Activated naive CD4-positive, alpha-beta T cell treated with anti-CD3 and anti-CD28 coated beads, Interleukin-2, amount 10 ng/mL, durations not matched to agents 7 days and 5 days (primary cell): ENCODE measurements at regions not wholly inside any gene's neighbourhood (a gene's known extent, or its start where the extent isn't known, plus 50 kb on each side); places are given as distances from the start of the nearest gene placed in this dataset.
"Not testable (repeated sequence)": the region's sequence is repeated elsewhere in the genome, so short reads cannot be mapped to it uniquely, and the experiment has no call there.

Experiments used
- CTCF ChIA-PET: fragments of 350-600 bp; sonication (Branson Sonifier 250); formaldehyde crosslinking; loops from one replicate; lab custom pipeline; 2021; ENCODE audit warnings: antibody characterized with exemption; lab: Charles Lee
- DNase-seq: peaks from one replicate; pipeline ENCODE4 v3.0.0-alpha.2; 2020
- H3K27ac Mint-ChIP-seq: one replicate; pipeline ENCODE4 v1.8.0; 2021; ENCODE audit warnings: mild to moderate bottlenecking, moderate library complexity, mixed read lengths
- H3K27me3 Mint-ChIP-seq: one replicate; pipeline ENCODE4 v1.8.0; 2021; ENCODE audit warnings: mild to moderate bottlenecking, mixed read lengths
- H3K36me3 Mint-ChIP-seq: one replicate; pipeline ENCODE4 v1.8.0; 2021; ENCODE audit warnings: mixed read lengths
- H3K4me1 Mint-ChIP-seq: one replicate; pipeline ENCODE4 v1.8.0; 2021; ENCODE audit warnings: mixed read lengths
- H3K4me3 Mint-ChIP-seq: one replicate; pipeline ENCODE4 v1.8.0; 2021; ENCODE audit warnings: mild to moderate bottlenecking, moderate library complexity, mixed read lengths
- H3K9me3 Mint-ChIP-seq: one replicate; pipeline ENCODE4 v1.8.0; 2021; ENCODE audit warnings: mixed read lengths

DNA sequence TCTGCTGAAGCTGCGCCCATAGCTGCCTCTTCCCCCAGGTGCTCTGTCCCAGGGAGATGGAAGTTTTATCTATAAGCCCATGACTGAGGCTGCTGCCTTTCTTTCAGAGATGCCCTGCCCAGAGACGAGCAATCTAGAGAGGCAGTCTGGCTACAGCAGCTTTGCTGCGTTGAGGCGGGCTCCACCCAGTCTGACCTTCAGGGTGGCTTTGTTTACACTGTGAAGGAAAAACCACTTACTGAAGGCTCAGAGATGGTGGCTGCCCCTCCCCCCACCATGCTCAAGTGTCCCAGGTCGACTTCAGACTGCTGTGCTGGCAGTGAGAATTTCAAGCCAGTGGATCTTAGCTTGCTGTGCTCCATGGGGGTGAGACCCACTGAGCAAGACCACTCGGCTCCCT, 1029.9 kb upstream of the COX7C start:
- H3K27ac Mint-ChIP-seq, H3K36me3 Mint-ChIP-seq, H3K4me1 Mint-ChIP-seq, CTCF ChIA-PET, H3K4me3 Mint-ChIP-seq, DNase-seq, H3K27me3 Mint-ChIP-seq: not testable (repeated sequence)
- H3K9me3 Mint-ChIP-seq = peaks cover 16% of the 10 kb centered on the region

DNA sequence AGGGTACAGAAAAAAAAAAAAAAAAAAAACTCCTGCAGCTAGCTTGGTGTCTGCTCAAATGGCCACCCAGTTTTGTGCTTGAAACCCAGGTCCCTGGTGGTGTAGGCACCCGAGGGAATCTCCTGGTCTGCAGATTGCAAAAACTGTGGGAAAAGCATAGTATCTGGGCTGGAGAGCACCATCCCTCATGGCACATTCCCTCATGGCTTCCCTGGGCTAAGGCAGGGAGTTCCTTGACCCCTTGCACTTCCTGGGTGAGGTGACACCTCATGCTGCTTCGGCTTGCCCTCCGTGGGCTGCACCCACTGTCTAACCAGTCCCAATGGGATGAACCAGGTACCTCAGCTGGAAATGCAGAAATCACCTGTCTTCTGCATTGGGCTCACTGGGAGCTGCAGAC, 1029.5 kb upstream of the COX7C start:
- CTCF ChIA-PET, DNase-seq, H3K4me1 Mint-ChIP-seq, H3K27ac Mint-ChIP-seq, H3K4me3 Mint-ChIP-seq, H3K36me3 Mint-ChIP-seq, H3K27me3 Mint-ChIP-seq: not testable (repeated sequence)
- peaks cover 15% of the 10 kb centered on the region for H3K9me3 Mint-ChIP-seq

DNA sequence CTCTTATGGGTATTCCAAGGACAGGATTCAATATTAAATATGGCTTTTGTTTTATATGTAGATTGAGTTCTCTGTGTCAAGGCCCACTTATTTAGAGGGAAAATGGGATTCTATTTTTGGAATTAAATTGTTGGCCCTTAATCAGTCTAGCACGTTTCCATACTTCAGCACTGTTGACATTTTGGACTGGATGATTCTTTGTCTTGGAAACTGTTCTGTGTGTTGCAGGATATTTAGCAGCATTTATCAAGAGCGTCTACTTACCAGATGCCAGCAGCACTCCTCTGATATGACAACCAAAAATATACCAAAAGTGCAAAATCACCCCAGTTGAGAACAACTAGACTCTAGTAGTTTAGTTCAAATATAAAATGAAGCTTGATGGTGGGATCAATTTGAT, 1027.0 kb upstream of the COX7C start:
- Mint-ChIP-seq H3K27ac (no peak overlapping the region), H3K4me3 (no peak overlapping the region), H3K9me3 (peaks cover 9% of the 10 kb centered on the region), H3K36me3 (no peaks in the 10 kb centered on the region), H3K4me1 (no peaks in the 10 kb centered on the region), H3K27me3 (no peaks in the 10 kb centered on the region)
- DNase-seq = no peak
- CTCF ChIA-PET = no interaction called here

DNA sequence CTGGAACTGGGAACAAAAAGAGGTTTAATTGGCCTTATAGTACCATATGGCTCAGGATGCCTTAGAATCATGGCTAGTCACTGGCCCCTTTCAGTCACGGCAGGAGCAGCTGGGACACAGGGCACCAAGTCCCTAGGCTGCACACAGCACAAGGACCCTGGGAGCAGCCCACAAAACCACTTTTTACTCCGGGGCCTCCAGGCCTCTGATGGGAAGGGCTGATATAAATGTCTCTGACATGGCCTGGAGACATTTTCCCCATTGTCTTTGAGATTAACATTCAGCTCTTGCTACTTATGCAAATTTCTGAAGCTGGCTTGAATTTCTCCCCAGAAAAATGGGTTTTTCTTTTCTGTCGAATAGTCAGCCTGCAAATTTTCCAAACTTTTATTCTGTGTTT, 1026.4 kb upstream of the COX7C start:
- DNase-seq = no peak
- no peaks in the 10 kb centered on the region for H3K36me3 Mint-ChIP-seq
- CTCF ChIA-PET = no interaction called here
- peaks cover 8% of the 10 kb centered on the region for H3K9me3 Mint-ChIP-seq
- H3K27ac Mint-ChIP-seq = no peak overlapping the region
- H3K4me1 Mint-ChIP-seq = no peaks in the 10 kb centered on the region
- H3K27me3 Mint-ChIP-seq = no peaks in the 10 kb centered on the region
- no peak overlapping the region for H3K4me3 Mint-ChIP-seq

DNA sequence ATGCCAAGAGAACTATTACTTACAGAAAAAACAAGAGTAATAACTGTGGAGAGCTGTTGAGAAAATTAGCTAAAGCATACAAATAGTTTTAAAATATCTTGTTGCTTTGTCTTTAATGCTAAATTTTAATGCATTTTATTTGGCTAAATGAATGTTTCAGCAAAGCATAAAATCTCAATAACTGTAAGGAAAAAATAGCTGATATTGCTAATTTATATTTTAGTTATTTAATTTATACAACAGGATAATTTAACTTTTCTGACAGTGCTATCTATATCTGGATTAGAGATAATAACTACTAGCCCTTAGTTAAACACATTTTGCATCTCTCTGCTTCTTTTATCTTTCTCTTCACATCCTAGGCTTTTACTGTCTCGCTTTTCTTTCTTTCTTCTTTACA, 1014.9 kb upstream of the COX7C start:
- H3K9me3 Mint-ChIP-seq = no peaks in the 10 kb centered on the region
- H3K27ac Mint-ChIP-seq = no peak overlapping the region
- DNase-seq = no peak
- H3K27me3 Mint-ChIP-seq = no peaks in the 10 kb centered on the region
- CTCF ChIA-PET = no interaction called here
- no peak overlapping the region for H3K4me3 Mint-ChIP-seq
- no peaks in the 10 kb centered on the region for H3K4me1 Mint-ChIP-seq
- H3K36me3 Mint-ChIP-seq = no peaks in the 10 kb centered on the region

DNA sequence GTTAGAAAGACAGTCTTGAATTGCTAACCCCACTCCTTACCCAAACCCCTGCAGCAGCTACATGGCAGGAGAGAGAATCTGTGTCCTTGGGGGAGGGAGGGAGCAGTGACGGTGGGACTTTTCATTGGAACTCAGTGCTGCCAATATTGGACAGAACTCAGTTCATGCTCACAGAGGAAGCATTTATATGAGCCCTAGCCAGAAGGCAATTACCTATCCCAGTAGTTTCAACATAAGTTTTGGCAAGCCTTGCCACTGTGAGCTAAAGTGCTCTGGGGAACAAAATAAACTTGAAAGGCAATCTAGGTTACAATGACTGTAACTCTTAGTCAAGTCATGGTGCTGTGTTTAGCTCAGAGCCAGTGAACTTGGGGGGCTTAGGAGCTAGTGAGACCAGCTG, 1013.4 kb upstream of the COX7C start:
- Mint-ChIP-seq H3K27ac (no peak overlapping the region), H3K4me3 (no peak overlapping the region), H3K9me3 (no peaks in the 10 kb centered on the region), H3K36me3 (no peaks in the 10 kb centered on the region), H3K27me3 (no peaks in the 10 kb centered on the region), H3K4me1 (no peaks in the 10 kb centered on the region)
- no peak for DNase-seq
- CTCF ChIA-PET = no interaction called here

DNA sequence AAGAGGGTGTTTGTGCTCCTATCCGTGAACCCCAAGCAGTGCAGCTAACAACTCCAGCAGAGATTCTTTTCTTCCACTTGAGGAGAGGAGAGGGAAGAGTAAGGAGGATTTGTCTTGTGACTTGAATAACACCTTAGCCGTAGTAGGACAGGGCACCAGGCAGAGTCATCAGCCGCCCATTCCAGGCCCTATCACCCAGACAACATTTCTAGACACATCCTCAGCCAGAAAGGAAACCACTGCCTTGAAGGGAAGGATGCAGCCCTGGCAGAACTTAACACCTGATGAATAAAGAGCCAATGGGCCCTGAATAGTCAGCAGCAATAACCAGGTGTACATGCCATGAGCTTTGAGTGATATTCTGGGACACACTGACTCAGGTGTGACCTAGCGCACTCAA, 1013.0 kb upstream of the COX7C start:
- DNase-seq = no peak
- no peak overlapping the region for H3K27ac Mint-ChIP-seq
- no peak overlapping the region for H3K4me3 Mint-ChIP-seq
- no peaks in the 10 kb centered on the region for H3K4me1 Mint-ChIP-seq
- H3K9me3 Mint-ChIP-seq = no peaks in the 10 kb centered on the region
- H3K27me3 Mint-ChIP-seq = no peaks in the 10 kb centered on the region
- no peaks in the 10 kb centered on the region for H3K36me3 Mint-ChIP-seq
- CTCF ChIA-PET = no interaction called here

DNA sequence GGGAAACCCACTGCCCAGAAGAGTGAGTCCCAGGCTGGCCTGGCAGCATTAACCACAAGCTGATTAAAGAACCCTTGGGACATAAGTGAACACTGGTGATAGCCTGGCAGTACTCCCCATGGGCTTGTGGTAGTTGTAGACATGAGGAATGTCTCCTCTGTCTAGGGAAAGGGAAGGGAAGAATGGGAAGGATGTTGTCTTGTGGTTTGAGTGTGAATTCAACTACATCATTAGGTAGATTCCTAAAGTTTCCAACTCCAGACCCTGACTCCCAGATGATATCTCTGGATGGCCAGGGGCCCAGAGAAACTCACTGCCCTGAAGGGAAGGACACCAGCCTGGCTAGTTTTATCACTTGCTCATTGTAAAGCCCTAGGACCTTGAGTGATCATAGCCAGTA, 1012.4 kb upstream of the COX7C start:
- H3K9me3 Mint-ChIP-seq = no peaks in the 10 kb centered on the region
- no peak for DNase-seq
- H3K27me3 Mint-ChIP-seq = no peaks in the 10 kb centered on the region
- no peak overlapping the region for H3K27ac Mint-ChIP-seq
- no peaks in the 10 kb centered on the region for H3K4me1 Mint-ChIP-seq
- CTCF ChIA-PET = no interaction called here
- no peak overlapping the region for H3K4me3 Mint-ChIP-seq
- no peaks in the 10 kb centered on the region for H3K36me3 Mint-ChIP-seq

DNA sequence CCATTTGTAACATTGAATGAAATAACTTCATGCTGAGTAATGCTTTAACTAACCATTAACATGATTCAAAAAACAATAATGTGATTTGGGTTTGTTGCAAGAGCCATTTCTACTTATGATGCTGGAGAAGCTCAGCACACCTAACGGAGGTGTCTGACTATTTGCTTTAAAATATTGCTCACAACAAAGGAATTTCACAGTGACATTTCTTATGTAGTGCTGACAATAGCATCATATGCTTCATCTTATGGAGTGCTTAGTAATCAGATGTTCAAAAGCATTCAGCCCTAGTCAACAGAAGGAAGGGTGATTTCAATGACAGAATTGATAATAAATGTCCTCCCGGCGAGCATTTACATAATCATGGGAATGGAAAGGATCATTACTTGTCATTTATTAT, 1003.3 kb upstream of the COX7C start:
- H3K4me1 Mint-ChIP-seq = no peaks in the 10 kb centered on the region
- H3K27me3 Mint-ChIP-seq = no peaks in the 10 kb centered on the region
- H3K9me3 Mint-ChIP-seq = no peaks in the 10 kb centered on the region
- no peak for DNase-seq
- H3K36me3 Mint-ChIP-seq = no peaks in the 10 kb centered on the region
- CTCF ChIA-PET = no interaction called here
- no peak overlapping the region for H3K27ac Mint-ChIP-seq
- no peak overlapping the region for H3K4me3 Mint-ChIP-seq

DNA sequence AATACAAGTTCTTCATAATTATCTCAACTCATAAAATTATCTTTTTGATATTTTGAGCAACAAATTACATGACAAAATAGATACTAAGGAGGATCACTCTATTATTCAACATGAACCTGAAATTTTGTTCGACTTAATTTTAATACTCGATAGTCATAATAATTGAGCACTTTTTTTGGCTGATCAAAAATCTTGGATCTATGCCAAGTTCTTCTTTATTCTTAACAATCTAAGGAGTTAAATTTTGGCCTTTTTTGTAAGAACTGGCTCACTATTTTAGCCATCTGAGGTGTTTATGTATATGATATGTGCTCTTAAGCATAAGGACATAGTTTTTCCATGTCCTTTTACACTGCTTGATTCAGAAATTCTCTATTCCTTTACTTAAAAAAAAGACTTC, 996.1 kb upstream of the COX7C start:
- Mint-ChIP-seq H3K4me3 (no peak overlapping the region), H3K9me3 (peaks cover 1% of the 10 kb centered on the region), H3K27ac (no peak overlapping the region), H3K27me3 (no peaks in the 10 kb centered on the region), H3K36me3 (no peaks in the 10 kb centered on the region), H3K4me1 (no peaks in the 10 kb centered on the region)
- no peak for DNase-seq
- CTCF ChIA-PET = no interaction called here

DNA sequence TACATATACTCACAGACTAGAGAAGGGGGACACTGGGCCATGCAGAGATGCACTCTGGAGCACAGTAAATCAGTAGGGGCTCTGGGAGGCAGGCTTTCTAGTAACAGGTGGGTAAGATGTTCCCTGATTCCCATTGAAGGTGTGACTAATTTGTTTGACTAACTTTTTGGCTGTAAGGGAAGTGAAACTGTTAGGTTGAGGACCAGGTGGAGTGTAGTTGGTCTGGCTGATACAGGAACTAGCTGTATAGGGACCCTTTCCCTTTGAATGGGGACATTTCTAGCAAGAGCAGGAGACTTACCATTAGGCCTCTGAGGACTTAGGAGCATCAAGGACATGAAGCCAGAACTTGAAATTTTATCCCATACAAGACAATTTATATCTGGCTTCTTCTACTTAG, 989.6 kb upstream of the COX7C start:
- Mint-ChIP-seq H3K4me3 (no peak overlapping the region), H3K4me1 (no peaks in the 10 kb centered on the region), H3K36me3 (no peaks in the 10 kb centered on the region), H3K27me3 (no peaks in the 10 kb centered on the region), H3K27ac (no peak overlapping the region), H3K9me3 (no peaks in the 10 kb centered on the region)
- DNase-seq = no peak
- CTCF ChIA-PET = no interaction called here

DNA sequence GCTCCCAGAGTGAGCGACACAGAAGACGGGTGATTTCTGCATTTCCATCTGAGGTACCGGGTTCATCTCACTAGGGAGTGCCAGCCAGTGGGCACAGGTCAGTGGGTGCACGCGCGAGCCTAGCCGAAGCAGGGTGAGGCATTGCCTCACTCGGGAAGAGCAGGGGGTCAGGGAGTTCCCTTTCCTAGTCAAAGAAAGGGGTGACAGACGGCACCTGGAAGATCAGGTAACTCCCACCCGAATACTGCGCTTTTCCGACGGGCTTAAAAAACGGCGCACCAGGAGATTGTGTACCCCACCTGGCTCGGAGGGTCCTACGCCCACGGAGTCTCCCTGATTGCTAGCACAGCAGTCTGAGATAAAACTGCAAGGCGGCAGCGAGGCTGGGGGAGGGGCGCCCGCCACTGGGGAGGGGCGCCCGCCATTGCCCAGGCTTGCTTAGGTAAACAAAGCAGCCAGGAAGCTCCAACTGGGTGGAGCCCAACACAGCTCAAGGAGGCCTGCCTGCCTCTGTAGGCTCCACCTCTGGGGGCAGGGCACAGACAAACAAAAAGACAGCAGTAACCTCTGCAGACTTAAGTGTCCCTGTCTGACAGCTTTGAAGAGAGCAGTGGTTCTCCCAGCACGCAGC, 979.1 kb upstream of the COX7C start:
- H3K27ac Mint-ChIP-seq, H3K27me3 Mint-ChIP-seq, H3K4me3 Mint-ChIP-seq, H3K4me1 Mint-ChIP-seq, H3K9me3 Mint-ChIP-seq, H3K36me3 Mint-ChIP-seq, DNase-seq, CTCF ChIA-PET: not testable (repeated sequence)

DNA sequence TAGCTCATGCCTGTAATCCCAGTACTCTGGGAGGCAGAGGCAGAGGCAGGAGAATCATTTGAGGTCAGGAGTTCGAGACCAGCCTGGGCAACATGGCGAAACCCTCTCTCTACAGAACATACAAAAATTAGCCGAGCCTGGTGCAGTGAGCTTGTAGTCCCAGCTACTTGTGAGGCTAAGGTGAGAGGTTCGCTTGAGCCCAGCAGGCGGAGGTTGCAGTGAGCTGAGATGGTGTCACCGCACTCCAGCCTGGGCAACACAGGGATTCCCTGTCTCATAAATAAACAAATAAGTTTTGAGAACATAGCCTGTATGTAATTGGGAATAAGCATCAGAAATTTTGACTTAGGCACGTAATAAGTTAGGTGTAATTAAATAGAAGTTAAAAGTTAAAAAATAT, 971.7 kb upstream of the COX7C start:
- DNase-seq = no peak
- Mint-ChIP-seq H3K4me1 (no peaks in the 10 kb centered on the region), H3K36me3 (no peaks in the 10 kb centered on the region), H3K4me3 (no peak overlapping the region), H3K9me3 (peaks cover 4% of the 10 kb centered on the region), H3K27ac (no peak overlapping the region), H3K27me3 (no peaks in the 10 kb centered on the region)
- CTCF ChIA-PET = no interaction called here

DNA sequence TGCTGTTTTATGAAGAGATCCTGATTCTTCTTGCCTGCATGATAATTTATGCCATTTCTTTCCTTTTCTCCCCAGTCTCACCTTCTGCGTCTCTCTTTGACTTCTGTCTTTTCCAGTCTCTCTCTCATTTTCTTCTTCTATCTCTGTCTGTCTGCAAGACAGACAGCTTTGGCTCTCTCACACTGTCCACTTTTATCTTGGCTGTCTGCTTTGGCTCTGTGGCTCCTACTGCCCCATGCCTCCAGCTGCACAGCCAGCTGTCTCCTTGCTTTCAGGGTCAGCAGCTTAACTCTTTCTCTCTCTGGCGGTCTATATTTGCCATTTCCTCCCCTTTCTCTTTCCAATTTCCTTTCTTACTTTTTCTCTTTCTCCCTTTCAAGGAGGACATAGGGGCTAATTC, 971.1 kb upstream of the COX7C start:
- Mint-ChIP-seq H3K4me3 (no peak overlapping the region), H3K27me3 (no peaks in the 10 kb centered on the region), H3K9me3 (peaks cover 4% of the 10 kb centered on the region), H3K36me3 (no peaks in the 10 kb centered on the region), H3K27ac (no peak overlapping the region), H3K4me1 (no peaks in the 10 kb centered on the region)
- DNase-seq = no peak
- CTCF ChIA-PET = no interaction called here

DNA sequence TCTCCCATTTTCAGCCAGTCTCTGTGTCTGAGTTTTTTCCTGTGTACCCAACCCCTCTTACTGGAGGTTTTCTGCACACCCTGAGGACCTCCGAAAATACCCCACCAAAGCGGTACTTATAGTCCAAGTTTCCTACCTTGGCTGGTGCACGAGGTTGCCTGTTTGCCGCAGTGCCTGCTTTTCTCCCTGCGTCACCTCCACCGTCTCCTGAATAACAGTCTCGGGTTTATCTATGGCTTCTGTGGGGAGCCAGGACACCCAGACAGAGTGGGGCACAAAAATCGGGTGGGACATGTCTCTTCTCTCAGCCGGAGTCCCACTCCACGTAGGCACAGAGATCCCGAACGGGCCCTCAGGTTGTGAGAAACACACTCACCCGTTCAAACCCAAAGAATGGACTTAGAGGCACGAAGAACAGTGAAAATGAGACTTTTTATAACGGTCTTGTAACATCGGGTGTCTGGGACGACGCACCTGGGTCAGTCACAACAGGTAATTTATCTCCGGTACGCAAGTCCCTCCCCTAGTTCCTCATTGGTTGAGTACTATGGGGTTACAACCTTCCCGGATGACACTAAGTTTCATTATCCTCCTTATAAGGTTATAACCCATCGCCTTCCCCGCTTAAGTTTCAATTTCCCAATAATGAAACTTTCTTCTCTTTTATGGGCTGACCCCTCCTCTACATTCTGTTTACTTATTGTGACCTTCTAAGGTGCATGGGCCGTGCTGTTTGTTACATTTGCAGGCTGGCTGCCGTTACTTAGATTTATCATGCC, 970.2 kb upstream of the COX7C start:
- Mint-ChIP-seq H3K4me3 (no peak overlapping the region), H3K36me3 (no peaks in the 10 kb centered on the region), H3K4me1 (no peaks in the 10 kb centered on the region), H3K9me3 (peaks cover 4% of the 10 kb centered on the region), H3K27ac (no peak overlapping the region), H3K27me3 (no peaks in the 10 kb centered on the region)
- no peak for DNase-seq
- CTCF ChIA-PET = no interaction called here
